A549 (cell line): ENCODE measurements at regions not wholly inside any gene's neighbourhood (a gene's known extent, or its start where the extent isn't known, plus 50 kb on each side); places are given as distances from the start of the nearest gene placed in this dataset.
A peak's percentile ranks its signal among the peaks of the same experiment; 100 is the strongest.

ENCODE experiments used
- ATAC-seq, 2 experiments: fragments of 200-7000 bp in 1 of 2; fragments of >200 bp in 1 of 2; cut with Nextera tagmentation in 1 of 2; cut with Tn5 transposase in 1 of 2; 3 replicates each; pipeline versions ENCODE4 v1.8.0 to v1.9.1; 2018 to 2020; ENCODE audit warnings: mild to moderate bottlenecking in 1 of 2, moderate library complexity in 1 of 2
- CTCF ChIA-PET: fragments of 300-600 bp; sonication (Branson Sonifier 250); formaldehyde crosslinking; extraction: SDS; loops from one replicate; lab custom pipeline; 2021; ENCODE audit warnings: antibody characterized with exemption, inconsistent platforms; lab: Yijun Ruan, JAX
- POLR2A ChIA-PET: fragments of 350-600 bp; formaldehyde crosslinking; extraction: SDS; loops from one replicate; lab custom pipeline; 2021; ENCODE audit warnings: antibody characterized with exemption, inconsistent platforms; lab: Yijun Ruan, JAX
- DNase-seq, 2 experiments: peaks; one replicate each; pipeline versions ENCODE4 v3.0.0 to v3.0.0-alpha.2; 2011 to 2016; ENCODE audit warnings: low read depth in 1 of 2, low spot score in 1 of 2
- FAIRE-seq: peaks from 2 replicates; lab custom pipeline; 2011; peaks lifted over from hg19 to GRCh38; lab: Jason Lieb, UNC
- H3K27ac ChIP-seq, 2 experiments: fragments of >200 bp; sonication (Bioruptor Twin); formaldehyde crosslinking; 3 replicates each; pipeline ENCODE4 v1.5.1; 2016 to 2017
- H3K4me1 ChIP-seq: fragments of >200 bp; sonication (Bioruptor Twin); formaldehyde crosslinking; 3 replicates; pipeline ENCODE4 v1.6.1; 2016
- H3K4me2 ChIP-seq: fragments of >200 bp; sonication (Bioruptor Twin); formaldehyde crosslinking; 3 replicates; pipeline ENCODE4 v1.6.1; 2016
- H3K4me3 ChIP-seq: fragments of >200 bp; sonication (Bioruptor Twin); formaldehyde crosslinking; 3 replicates; pipeline ENCODE4 v1.5.1; 2016
- H3K9me3 ChIP-seq: fragments of >200 bp; sonication (Bioruptor Twin); formaldehyde crosslinking; 3 replicates; pipeline ENCODE4 v1.6.1; 2016
- CBX2 ChIP-seq: fragments of 200-600 bp; sonication (generic); IDR thresholded peaks from 2 replicates; pipeline ENCODE4 v1.6.1; 2016; ENCODE audit warnings: low read depth, mild to moderate bottlenecking, borderline replicate concordance
- CHD4 ChIP-seq: fragments of 200-600 bp; sonication (generic); IDR thresholded peaks from 2 replicates; pipeline ENCODE4 v1.6.1; 2016; ENCODE audit warnings: antibody characterized with exemption, mild to moderate bottlenecking, borderline replicate concordance
- EHMT2 ChIP-seq: fragments of 200-600 bp; sonication (generic); IDR thresholded peaks from 2 replicates; pipeline ENCODE4 v1.6.1; 2016; ENCODE audit warnings: antibody characterized with exemption, low read depth, mild to moderate bottlenecking, moderate library complexity
- FOXS1 ChIP-seq: fragments of 250-450 bp; sonication (Bioruptor Pico); IDR thresholded peaks from 2 replicates; pipeline ENCODE4 v1.5.0; 2020; ENCODE audit warnings: mild to moderate bottlenecking, moderate library complexity
- GATA3 ChIP-seq: IDR thresholded peaks from 2 replicates; pipeline ENCODE4 v1.6.1; 2012; ENCODE audit warnings: borderline replicate concordance
- HDAC2 ChIP-seq: fragments of 200-600 bp; sonication (generic); IDR thresholded peaks from 2 replicates; pipeline ENCODE4 v1.6.1; 2016
- KDM1A ChIP-seq: fragments of 200-600 bp; sonication (generic); IDR thresholded peaks from 2 replicates; pipeline ENCODE4 v1.6.1; 2016; ENCODE audit warnings: low read depth, mild to moderate bottlenecking
- MYC ChIP-seq: IDR thresholded peaks from 2 replicates; pipeline ENCODE4 v1.6.1; 2012; ENCODE audit warnings: mild to moderate bottlenecking, inconsistent platforms, low read length, improper control_type of control experiment, borderline replicate concordance
- PHF8 ChIP-seq: fragments of 200-600 bp; sonication (generic); IDR thresholded peaks from 2 replicates; pipeline ENCODE4 v1.6.1; 2016; ENCODE audit warnings: low read depth, mild to moderate bottlenecking, antibody characterized with exemption, moderate library complexity, borderline replicate concordance
- RCOR1 ChIP-seq: fragments of 150-350 bp; IDR thresholded peaks from 2 replicates; pipeline ENCODE4 v1.6.1; 2014; ENCODE audit warnings: antibody characterized with exemption, low read length, low read depth
- ZSCAN20 ChIP-seq: fragments of 250-450 bp; sonication (Bioruptor Pico); IDR thresholded peaks from 2 replicates; pipeline ENCODE4 v1.8.0; 2022; ENCODE audit warnings: mild to moderate bottlenecking, moderate library complexity
- WGBS: methylation state at CpG from one replicate; pipeline ENCODE4 v1.1.6; 2017; ENCODE audit errors: missing lambda C conversion rate; 5-methylcytosine and 5-hydroxymethylcytosine counted together
- TF ChIP-seq, protein P1 (sequence below): fragments of >200 bp; sonication (Bioruptor Twin); formaldehyde crosslinking; IDR thresholded peaks from 3 replicates; pipeline ENCODE4 v1.5.1; 2016
- TF ChIP-seq, protein P2 (sequence below): fragments of >200 bp; sonication (Bioruptor Twin); formaldehyde crosslinking; IDR thresholded peaks from 2 replicates; pipeline ENCODE4 v1.6.1; 2016
- TF ChIP-seq, protein P3 (sequence below): fragments of 200-600 bp; sonication (generic); IDR thresholded peaks from 2 replicates; pipeline ENCODE4 v1.6.1; 2016; ENCODE audit warnings: antibody characterized with exemption, mild to moderate bottlenecking, moderate library complexity
- TF ChIP-seq, protein P4 (sequence below): IDR thresholded peaks from 2 replicates; pipeline ENCODE4 v1.6.1; 2012

DNA sequence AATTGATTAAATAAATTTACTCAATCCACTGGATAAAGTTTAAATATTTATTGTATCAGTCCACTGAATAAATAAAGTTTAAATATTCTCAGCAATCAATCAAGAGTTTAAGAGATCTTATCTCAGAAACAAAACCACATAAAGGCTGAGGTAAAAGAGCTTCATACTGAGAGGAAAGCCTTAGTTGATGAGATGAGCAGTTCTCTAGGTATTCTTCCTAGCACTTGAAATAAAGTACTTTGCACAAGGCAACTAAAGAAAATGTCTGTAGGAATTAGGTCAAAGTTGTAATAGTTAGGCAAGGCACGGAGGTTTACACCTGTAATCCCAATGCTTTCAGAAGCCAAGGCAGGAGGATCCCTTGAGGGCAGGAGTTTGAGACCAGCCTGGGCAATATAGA lies 63.5 kb downstream of the UCHL1 start:
- POLR2A ChIA-PET: interaction anchor here (1.3 to 1.9 kb wide), 2 partner anchors 38 to 64 kb away, joined by 6 to 7 read pairs; partner anchors contain the start of gene UCHL1
- Histone ChIP-seq H3K9me3 (peaks cover 11% of the 10 kb centered on the region; the same call in 1 of the 3 replicates), H3K4me3 (no peak overlapping the region), H3K27ac (peak overlapping the region; percentile 76 to 83), H3K4me1 (peaks cover 32% of the 10 kb centered on the region), H3K4me2 (peak overlapping the region; percentile 70)
- DNase-seq (no peak), ATAC-seq (no peak), FAIRE-seq (no peak)
- CTCF ChIA-PET: interaction anchor here (0.9 to 2.3 kb wide), 4 partner anchors 14 to 39 kb away, joined by 3 to 9 read pairs (median 5); no protein-coding TSS in a partner anchor
- TF ChIP-seq, protein P1, sequence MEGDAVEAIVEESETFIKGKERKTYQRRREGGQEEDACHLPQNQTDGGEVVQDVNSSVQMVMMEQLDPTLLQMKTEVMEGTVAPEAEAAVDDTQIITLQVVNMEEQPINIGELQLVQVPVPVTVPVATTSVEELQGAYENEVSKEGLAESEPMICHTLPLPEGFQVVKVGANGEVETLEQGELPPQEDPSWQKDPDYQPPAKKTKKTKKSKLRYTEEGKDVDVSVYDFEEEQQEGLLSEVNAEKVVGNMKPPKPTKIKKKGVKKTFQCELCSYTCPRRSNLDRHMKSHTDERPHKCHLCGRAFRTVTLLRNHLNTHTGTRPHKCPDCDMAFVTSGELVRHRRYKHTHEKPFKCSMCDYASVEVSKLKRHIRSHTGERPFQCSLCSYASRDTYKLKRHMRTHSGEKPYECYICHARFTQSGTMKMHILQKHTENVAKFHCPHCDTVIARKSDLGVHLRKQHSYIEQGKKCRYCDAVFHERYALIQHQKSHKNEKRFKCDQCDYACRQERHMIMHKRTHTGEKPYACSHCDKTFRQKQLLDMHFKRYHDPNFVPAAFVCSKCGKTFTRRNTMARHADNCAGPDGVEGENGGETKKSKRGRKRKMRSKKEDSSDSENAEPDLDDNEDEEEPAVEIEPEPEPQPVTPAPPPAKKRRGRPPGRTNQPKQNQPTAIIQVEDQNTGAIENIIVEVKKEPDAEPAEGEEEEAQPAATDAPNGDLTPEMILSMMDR: no peak
- TF ChIP-seq RCOR1: no peak
- TF ChIP-seq, protein P2, sequence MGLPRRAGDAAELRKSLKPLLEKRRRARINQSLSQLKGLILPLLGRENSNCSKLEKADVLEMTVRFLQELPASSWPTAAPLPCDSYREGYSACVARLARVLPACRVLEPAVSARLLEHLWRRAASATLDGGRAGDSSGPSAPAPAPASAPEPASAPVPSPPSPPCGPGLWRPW: no peak
- WGBS: 48% methylated on average over 1 of the region's 1 CpG

DNA sequence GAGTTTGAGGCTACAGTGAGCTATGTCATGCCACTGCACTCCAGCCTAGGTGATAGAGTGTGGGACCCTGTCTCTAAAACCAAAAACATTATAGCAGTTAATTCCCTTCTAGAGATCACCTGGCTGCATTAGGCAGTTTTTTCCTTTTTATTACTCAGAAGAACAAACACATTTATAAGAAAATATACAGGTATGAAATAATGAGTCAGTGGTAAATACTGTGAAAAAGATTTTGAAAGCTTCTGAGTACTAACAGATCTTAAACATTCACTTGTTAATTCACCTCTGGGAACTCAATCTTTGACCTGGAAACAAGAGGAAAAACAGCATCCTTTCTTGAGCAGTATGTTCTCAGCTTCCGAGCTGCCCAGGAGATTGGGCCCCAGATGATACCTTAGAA lies 64.1 kb downstream of the UCHL1 start:
- FAIRE-seq: no peak
- no peak for ATAC-seq

DNA sequence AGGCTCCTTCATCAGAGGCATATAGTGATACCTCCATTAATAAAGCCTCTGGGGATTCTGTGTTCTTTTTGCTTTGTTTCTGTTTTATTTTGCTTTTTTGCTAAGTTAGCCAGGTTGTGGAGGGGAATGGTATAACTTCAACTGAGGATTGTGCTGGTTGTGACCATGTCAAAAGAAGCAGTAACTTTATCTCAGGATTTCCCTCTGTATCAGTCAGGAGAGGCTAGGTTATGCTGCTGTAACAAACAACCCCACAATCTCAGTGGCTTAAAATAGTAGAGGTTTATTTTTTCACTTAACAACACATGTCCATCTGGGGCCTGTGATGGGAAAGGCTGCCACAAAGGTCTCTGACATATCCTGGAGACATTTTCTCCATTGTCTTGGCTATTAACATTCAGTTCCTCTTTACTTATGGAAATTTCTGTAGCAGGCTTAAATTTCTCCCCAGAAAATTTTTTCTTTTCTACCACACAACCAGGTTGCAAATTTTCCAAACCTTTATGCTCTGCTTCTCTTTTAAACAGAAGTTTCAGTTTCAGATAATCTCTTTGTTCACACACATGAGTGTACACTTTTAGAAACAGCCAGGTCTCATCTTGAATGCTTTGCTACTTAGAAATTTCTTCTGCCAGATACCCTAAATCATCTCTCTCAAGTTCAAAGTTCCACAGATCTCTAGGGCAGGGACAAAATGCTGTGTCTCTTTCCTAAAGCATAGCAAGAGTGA lies 64.7 kb downstream of the UCHL1 start:
- H3K4me2 ChIP-seq: no peak overlapping the region
- POLR2A ChIA-PET: no interaction called here
- CTCF ChIA-PET: interaction anchor here (0.9 kb wide), 1 partner anchor 36 kb away, joined by 3 read pairs; no protein-coding TSS in a partner anchor
- peak overlapping the region; percentile 76 to 83 for H3K27ac ChIP-seq
- H3K4me1 ChIP-seq: peaks cover 41% of the 10 kb centered on the region
- FAIRE-seq (no peak), ATAC-seq (no peak)
- H3K4me3 ChIP-seq: no peak overlapping the region
- TF ChIP-seq EHMT2: no peak
- no peak for TF ChIP-seq PHF8
- no peak for TF ChIP-seq MYC
- TF ChIP-seq, protein P3, sequence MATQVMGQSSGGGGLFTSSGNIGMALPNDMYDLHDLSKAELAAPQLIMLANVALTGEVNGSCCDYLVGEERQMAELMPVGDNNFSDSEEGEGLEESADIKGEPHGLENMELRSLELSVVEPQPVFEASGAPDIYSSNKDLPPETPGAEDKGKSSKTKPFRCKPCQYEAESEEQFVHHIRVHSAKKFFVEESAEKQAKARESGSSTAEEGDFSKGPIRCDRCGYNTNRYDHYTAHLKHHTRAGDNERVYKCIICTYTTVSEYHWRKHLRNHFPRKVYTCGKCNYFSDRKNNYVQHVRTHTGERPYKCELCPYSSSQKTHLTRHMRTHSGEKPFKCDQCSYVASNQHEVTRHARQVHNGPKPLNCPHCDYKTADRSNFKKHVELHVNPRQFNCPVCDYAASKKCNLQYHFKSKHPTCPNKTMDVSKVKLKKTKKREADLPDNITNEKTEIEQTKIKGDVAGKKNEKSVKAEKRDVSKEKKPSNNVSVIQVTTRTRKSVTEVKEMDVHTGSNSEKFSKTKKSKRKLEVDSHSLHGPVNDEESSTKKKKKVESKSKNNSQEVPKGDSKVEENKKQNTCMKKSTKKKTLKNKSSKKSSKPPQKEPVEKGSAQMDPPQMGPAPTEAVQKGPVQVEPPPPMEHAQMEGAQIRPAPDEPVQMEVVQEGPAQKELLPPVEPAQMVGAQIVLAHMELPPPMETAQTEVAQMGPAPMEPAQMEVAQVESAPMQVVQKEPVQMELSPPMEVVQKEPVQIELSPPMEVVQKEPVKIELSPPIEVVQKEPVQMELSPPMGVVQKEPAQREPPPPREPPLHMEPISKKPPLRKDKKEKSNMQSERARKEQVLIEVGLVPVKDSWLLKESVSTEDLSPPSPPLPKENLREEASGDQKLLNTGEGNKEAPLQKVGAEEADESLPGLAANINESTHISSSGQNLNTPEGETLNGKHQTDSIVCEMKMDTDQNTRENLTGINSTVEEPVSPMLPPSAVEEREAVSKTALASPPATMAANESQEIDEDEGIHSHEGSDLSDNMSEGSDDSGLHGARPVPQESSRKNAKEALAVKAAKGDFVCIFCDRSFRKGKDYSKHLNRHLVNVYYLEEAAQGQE: no peak
- 0 out of 2 replicates have a peak, but pooled peaks have one; percentile 52 for TF ChIP-seq CHD4
- no peak for TF ChIP-seq GATA3
- TF ChIP-seq KDM1A: peak; percentile 44; the same call in 1 of the 2 replicates
- TF ChIP-seq, all 56 proteins: peak for 2
- H3K9me3 ChIP-seq: peaks cover 11% of the 10 kb centered on the region; the same call in 1 of the 3 replicates
- no peak for DNase-seq

More for the DNA sequence above, 64.1 kb downstream of the UCHL1 start:
- no peak overlapping the region for H3K4me3 ChIP-seq
- peak overlapping the region; percentile 76 to 83 for H3K27ac ChIP-seq
- no peak for TF ChIP-seq HDAC2
- no peak for TF ChIP-seq ZSCAN20 (CRISPR knock-in tag)
- TF ChIP-seq MYC: no peak
- no peak for TF ChIP-seq CBX2
- TF ChIP-seq, protein P4, sequence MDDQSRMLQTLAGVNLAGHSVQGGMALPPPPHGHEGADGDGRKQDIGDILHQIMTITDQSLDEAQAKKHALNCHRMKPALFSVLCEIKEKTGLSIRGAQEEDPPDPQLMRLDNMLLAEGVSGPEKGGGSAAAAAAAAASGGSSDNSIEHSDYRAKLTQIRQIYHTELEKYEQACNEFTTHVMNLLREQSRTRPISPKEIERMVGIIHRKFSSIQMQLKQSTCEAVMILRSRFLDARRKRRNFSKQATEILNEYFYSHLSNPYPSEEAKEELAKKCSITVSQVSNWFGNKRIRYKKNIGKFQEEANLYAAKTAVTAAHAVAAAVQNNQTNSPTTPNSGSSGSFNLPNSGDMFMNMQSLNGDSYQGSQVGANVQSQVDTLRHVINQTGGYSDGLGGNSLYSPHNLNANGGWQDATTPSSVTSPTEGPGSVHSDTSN: no peak
- no peak for TF ChIP-seq FOXS1
- peaks cover 38% of the 10 kb centered on the region for H3K4me1 ChIP-seq
- DNase-seq: no peak
- H3K9me3 ChIP-seq: peaks cover 11% of the 10 kb centered on the region; the same call in 1 of the 3 replicates
- CTCF ChIA-PET: interaction anchor here (0.9 to 2.3 kb wide), 3 partner anchors 35 to 40 kb away, joined by 3 to 9 read pairs (median 7); no protein-coding TSS in a partner anchor
- POLR2A ChIA-PET: no interaction called here
- H3K4me2 ChIP-seq: no peak overlapping the region; the same call in 2 of the 3 replicates
- 95% methylated on average over 1 of the region's 1 CpG for WGBS
